ENCODE measurements at regions not wholly inside any gene's neighbourhood (a gene's known extent, or its start where the extent isn't known, plus 50 kb on each side); places are given as distances from the start of the nearest gene placed in this dataset.
"Not testable (repeated sequence)": the region's sequence is repeated elsewhere in the genome, so short reads cannot be mapped to it uniquely, and the experiment has no call there.

- DNase-seq (ENCODE audit: low read depth in 2 of 2) = no peak
Observed at GRCh38 chr12:34404377-34405285, 382.3 kb downstream of the ALG10 start.

GRCh38 chr12:34405286-34406227 is 383.3 kb downstream of the ALG10 start:
- DNase-seq (ENCODE audit: low read depth in 2 of 2) = no peak
- TF ChIP-seq CTCF (IDR thresholded peaks at IDR 0.05; ENCODE audit: low read depth, low read length) = no peak
- no peak overlapping the region for H3K4me3 ChIP-seq (replicated peaks in 1 of 2; ENCODE audit: low read depth in 2 of 2, low read length in 2 of 2)

More at GRCh38 chr12:34404377-34405285, 382.3 kb downstream of the ALG10 start:
- H3K4me3 ChIP-seq (replicated peaks in 1 of 2; ENCODE audit: low read depth in 2 of 2, low read length in 2 of 2) = no peak overlapping the region
- no peak for TF ChIP-seq CTCF (IDR thresholded peaks at IDR 0.05; ENCODE audit: low read depth, low read length)

GRCh38 chr12:34406228-34406995 is 384.1 kb downstream of the ALG10 start:
- DNase-seq (ENCODE audit: low read depth in 2 of 2) = no peak

GRCh38 chr12:34406996-34407300 is 384.7 kb downstream of the ALG10 start:
- TF ChIP-seq CTCF (IDR thresholded peaks at IDR 0.05; ENCODE audit: low read depth, low read length) = no peak
- DNase-seq (ENCODE audit: low read depth in 2 of 2) = no peak
- no peak overlapping the region for H3K4me3 ChIP-seq (replicated peaks in 1 of 2; ENCODE audit: low read depth in 2 of 2, low read length in 2 of 2)

More at GRCh38 chr12:34406228-34406995, 384.1 kb downstream of the ALG10 start:
- H3K4me3 ChIP-seq (replicated peaks in 1 of 2; ENCODE audit: low read depth in 2 of 2, low read length in 2 of 2) = no peak overlapping the region
- no peak for TF ChIP-seq CTCF (IDR thresholded peaks at IDR 0.05; ENCODE audit: low read depth, low read length)

GRCh38 chr12:34407813-34408212 is 385.5 kb downstream of the ALG10 start:
- TF ChIP-seq CTCF (IDR thresholded peaks at IDR 0.05; ENCODE audit: low read depth, low read length) = no peak
- no peak for DNase-seq (ENCODE audit: low read depth in 2 of 2)
- no peak overlapping the region for H3K4me3 ChIP-seq (replicated peaks in 1 of 2; ENCODE audit: low read depth in 2 of 2, low read length in 2 of 2)

GRCh38 chr12:34431509-34431908 is 409.2 kb downstream of the ALG10 start:
- not testable (repeated sequence) for H3K4me3 ChIP-seq (replicated peaks in 1 of 2; ENCODE audit: low read depth in 2 of 2, low read length in 2 of 2); DNase-seq (ENCODE audit: low read depth in 2 of 2)

All from cardiac fibroblast (primary cell).